ENCODE measurements at regions not wholly inside any gene's neighbourhood (a gene's known extent, or its start where the extent isn't known, plus 50 kb on each side); places are given as distances from the start of the nearest gene placed in this dataset.

- TF ChIP-seq ZNF276 (CRISPR knock-in tag; IDR thresholded peaks at IDR 0.05; ENCODE audit: low read depth) (no peak), NR2C2 (CRISPR knock-in tag; IDR thresholded peaks at IDR 0.05; ENCODE audit: borderline replicate concordance) (no peak), FOXP1 (IDR thresholded peaks at IDR 0.05) (no peak), FOXP1 (CRISPR knock-in tag; IDR thresholded peaks at IDR 0.05) (no peak), CCAR2 (optimal IDR thresholded peaks at IDR 0.05; ENCODE audit: low read depth, low read length) (no peak), DDIT3 (CRISPR knock-in tag; IDR thresholded peaks at IDR 0.05) (no peak)
Observed at GRCh38 chr2:120466704-120467054, 120.7 kb downstream of the INHBB start (continued).

GRCh38 chr2:120468136-120468535, 122.2 kb downstream of the INHBB start:
- Histone ChIP-seq H2AFZ (ENCODE audit: low read length) (no peak overlapping the region), H3K27me3 (ENCODE audit: control insufficient read depth in 1 of 2, insufficient read depth in 2 of 2, low read length in 2 of 2) (no peaks in the 10 kb centered on the region), H3K4me3 (replicated peaks in 1 of 3; ENCODE audit: insufficient read depth in 1 of 3, low read depth in 2 of 3, low read length in 3 of 3) (no peak overlapping the region), H3K4me1 (ENCODE audit: insufficient read depth, low read length) (peaks cover 85% of the 10 kb centered on the region), H3K79me2 (ENCODE audit: insufficient read depth, low read length) (no peaks in the 10 kb centered on the region), H3K27ac (ENCODE audit: extremely low read length, insufficient read depth, low read length) (no peak overlapping the region), H4K20me1 (ENCODE audit: insufficient read depth, low read length) (no peaks in the 10 kb centered on the region), H3K4me2 (ENCODE audit: low read depth, low read length) (no peak overlapping the region), H3K9ac (ENCODE audit: insufficient read depth, low read depth, low read length) (no peak overlapping the region), H3K36me3 (replicated peaks in 1 of 2; ENCODE audit: control insufficient read depth in 1 of 2, insufficient read depth in 2 of 2, low read length in 2 of 2) (no peaks in the 10 kb centered on the region), H3K9me3 (ENCODE audit: low read length) (no peaks in the 10 kb centered on the region; the same call in 1 of the 2 replicates)
- FAIRE-seq, result no peak
- in situ Hi-C loops (cut with HindIII; ENCODE audit: extremely low pct_ligation_motif_present, low pct_unique_long_range_greater_than_20kb) (no loop called here), intact Hi-C loops (cut with micrococcal nuclease; ENCODE audit: unreplicated experiment) (no loop called here)
- no TSS peak for BruUV-seq (replicated peaks)
- ChIA-PET CTCF (ENCODE audit: low intra/inter-chr PET ratio, low total read pairs) (no interaction called here), POLR2A (interaction anchor here (6.0 kb wide), 1 partner anchor 12 kb away, joined by 159 read pairs; no protein-coding TSS in a partner anchor)
- ATAC-seq, result no peak
- 95% methylated on average over 6 of the region's 6 CpGs for WGBS (ENCODE audit: low lambda C conversion rate)
- no peak for DNase-seq (ENCODE audit: low spot score)
- TF ChIP-seq ZNF143 (CRISPR knock-in tag; IDR thresholded peaks at IDR 0.05) (peak; percentile 51; the same call in 1 of the 2 replicates), ZNF674 (CRISPR knock-in tag; IDR thresholded peaks at IDR 0.05; ENCODE audit: low read depth) (no peak), ZNF687 (CRISPR knock-in tag; IDR thresholded peaks at IDR 0.05) (peak; percentile 45), ZNF639 (CRISPR knock-in tag; conservative IDR thresholded peaks at IDR 0.05) (no peak), CBX2 (IDR thresholded peaks at IDR 0.05; ENCODE audit: low read depth, low read length) (no peak), CBX2 (CRISPR knock-in tag; IDR thresholded peaks at IDR 0.05; ENCODE audit: low read depth) (no peak), NRL (CRISPR knock-in tag; IDR thresholded peaks at IDR 0.05; ENCODE audit: borderline replicate concordance) (0 out of 2 replicates have a peak, but pooled peaks have one; percentile 45), ZNF547 (CRISPR knock-in tag; IDR thresholded peaks at IDR 0.05) (0 out of 2 replicates have a peak, but pooled peaks have one; percentile 38), SMAD1 (CRISPR knock-in tag; IDR thresholded peaks at IDR 0.05; ENCODE audit: borderline replicate concordance, low read depth) (no peak), ZNF660 (CRISPR knock-in tag; IDR thresholded peaks at IDR 0.05; ENCODE audit: borderline replicate concordance, low read depth) (no peak), NR2F2 (IDR thresholded peaks at IDR 0.05; ENCODE audit: borderline replicate concordance, low read depth) (no peak), HMGA1 (CRISPR knock-in tag; conservative IDR thresholded peaks at IDR 0.05) (no peak)
